ENCODE measurements at regions not wholly inside any gene's neighbourhood (a gene's known extent, or its start where the extent isn't known, plus 50 kb on each side); places are given as distances from the start of the nearest gene placed in this dataset.

GRCh38 chr4:35511851-35512250 lies 732.5 kb downstream of the ARAP2 start:
- no peak for DNase-seq (ENCODE audit: low spot score)
- Mint-ChIP-seq H3K9me3 (ENCODE audit: unreplicated experiment) (no peaks in the 10 kb centered on the region), H3K4me1 (ENCODE audit: unreplicated experiment) (no peaks in the 10 kb centered on the region), H3K36me3 (ENCODE audit: low read depth, unreplicated experiment) (no peaks in the 10 kb centered on the region), H3K27ac (ENCODE audit: unreplicated experiment) (no peak overlapping the region), H3K27me3 (ENCODE audit: unreplicated experiment) (no peaks in the 10 kb centered on the region), H3K4me3 (ENCODE audit: unreplicated experiment) (no peak overlapping the region)
- TF ChIP-seq CTCF (IDR thresholded peaks at IDR 0.05; ENCODE audit: unreplicated experiment): no peak

DNA sequence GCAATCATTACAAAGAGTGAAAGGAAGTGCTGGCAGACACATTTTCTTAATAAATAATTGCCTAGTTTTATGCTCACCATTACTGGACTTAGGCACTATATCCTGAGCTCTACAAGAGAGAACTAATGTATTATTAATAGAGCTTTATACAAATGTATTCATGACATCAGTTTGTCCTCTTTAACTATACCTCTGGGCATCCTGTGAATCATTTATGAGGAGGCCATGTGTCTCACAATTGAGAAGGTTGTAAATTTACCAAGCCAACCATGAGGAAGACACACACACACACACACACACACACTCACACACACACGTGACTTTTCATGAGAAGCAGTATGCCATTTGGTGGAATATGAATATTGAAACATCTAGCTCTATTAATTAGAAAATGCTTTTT lies 728.2 kb downstream of the ARAP2 start:
- DNase-seq (ENCODE audit: low spot score): no peak
- H3K4me1 Mint-ChIP-seq (ENCODE audit: unreplicated experiment): no peaks in the 10 kb centered on the region
- no peak overlapping the region for H3K27ac Mint-ChIP-seq (ENCODE audit: unreplicated experiment)
- H3K36me3 Mint-ChIP-seq (ENCODE audit: low read depth, unreplicated experiment): no peaks in the 10 kb centered on the region
- TF ChIP-seq CTCF (IDR thresholded peaks at IDR 0.05; ENCODE audit: unreplicated experiment): no peak
- H3K9me3 Mint-ChIP-seq (ENCODE audit: unreplicated experiment): no peaks in the 10 kb centered on the region
- H3K4me3 Mint-ChIP-seq (ENCODE audit: unreplicated experiment): no peak overlapping the region
- H3K27me3 Mint-ChIP-seq (ENCODE audit: unreplicated experiment): no peaks in the 10 kb centered on the region

GRCh38 chr4:35520059-35520458 lies 724.3 kb downstream of the ARAP2 start:
- no peaks in the 10 kb centered on the region for H3K4me1 Mint-ChIP-seq (ENCODE audit: unreplicated experiment)
- TF ChIP-seq CTCF (IDR thresholded peaks at IDR 0.05; ENCODE audit: unreplicated experiment): no peak

DNA sequence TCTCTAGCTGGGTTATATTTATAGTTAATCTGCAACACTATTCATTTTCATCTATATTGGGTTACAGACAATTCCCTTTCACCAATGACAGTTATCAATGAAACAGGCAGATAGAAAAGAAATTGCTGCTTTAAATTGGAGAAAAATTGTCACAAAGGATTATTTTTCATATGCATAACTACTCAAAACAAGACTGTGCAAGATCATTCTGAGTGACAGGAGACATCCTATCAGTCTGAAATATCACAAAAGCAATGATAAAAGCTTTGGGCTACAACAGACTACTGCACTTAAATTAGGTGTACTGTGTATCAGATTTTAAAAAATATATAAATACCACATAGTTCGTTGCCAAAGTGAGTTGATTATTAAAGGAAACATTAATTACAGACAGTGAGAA lies 722.6 kb downstream of the ARAP2 start:
- no peaks in the 10 kb centered on the region for H3K9me3 Mint-ChIP-seq (ENCODE audit: unreplicated experiment)
- H3K4me1 Mint-ChIP-seq (ENCODE audit: unreplicated experiment): no peaks in the 10 kb centered on the region
- no peak for TF ChIP-seq CTCF (IDR thresholded peaks at IDR 0.05; ENCODE audit: unreplicated experiment)
- no peaks in the 10 kb centered on the region for H3K36me3 Mint-ChIP-seq (ENCODE audit: low read depth, unreplicated experiment)
- H3K27ac Mint-ChIP-seq (ENCODE audit: unreplicated experiment): no peak overlapping the region
- no peaks in the 10 kb centered on the region for H3K27me3 Mint-ChIP-seq (ENCODE audit: unreplicated experiment)
- no peak for DNase-seq (ENCODE audit: low spot score)
- no peak overlapping the region for H3K4me3 Mint-ChIP-seq (ENCODE audit: unreplicated experiment)

More at GRCh38 chr4:35520059-35520458, 724.3 kb downstream of the ARAP2 start:
- no peak overlapping the region for H3K4me3 Mint-ChIP-seq (ENCODE audit: unreplicated experiment)
- no peaks in the 10 kb centered on the region for H3K9me3 Mint-ChIP-seq (ENCODE audit: unreplicated experiment)
- H3K27ac Mint-ChIP-seq (ENCODE audit: unreplicated experiment): no peak overlapping the region
- H3K36me3 Mint-ChIP-seq (ENCODE audit: low read depth, unreplicated experiment): no peaks in the 10 kb centered on the region
- DNase-seq (ENCODE audit: low spot score): no peak
- no peaks in the 10 kb centered on the region for H3K27me3 Mint-ChIP-seq (ENCODE audit: unreplicated experiment)

GRCh38 chr4:35525192-35525978 lies 718.9 kb downstream of the ARAP2 start:
- no peak overlapping the region for H3K4me3 Mint-ChIP-seq (ENCODE audit: unreplicated experiment)
- DNase-seq (ENCODE audit: low spot score): no peak
- no peaks in the 10 kb centered on the region for H3K36me3 Mint-ChIP-seq (ENCODE audit: low read depth, unreplicated experiment)
- H3K9me3 Mint-ChIP-seq (ENCODE audit: unreplicated experiment): no peaks in the 10 kb centered on the region
- TF ChIP-seq CTCF (IDR thresholded peaks at IDR 0.05; ENCODE audit: unreplicated experiment): no peak
- H3K4me1 Mint-ChIP-seq (ENCODE audit: unreplicated experiment): no peaks in the 10 kb centered on the region
- H3K27me3 Mint-ChIP-seq (ENCODE audit: unreplicated experiment): no peaks in the 10 kb centered on the region
- no peak overlapping the region for H3K27ac Mint-ChIP-seq (ENCODE audit: unreplicated experiment)

Data from endothelial cell (in vitro differentiated cells).